Stomach (tissue), 4 donors: ENCODE measurements at regions not wholly inside any gene's neighbourhood (a gene's known extent, or its start where the extent isn't known, plus 50 kb on each side); places are given as distances from the start of the nearest gene placed in this dataset.

Source experiments
- EP300 ChIP-seq: sonication (generic); formaldehyde crosslinking; IDR thresholded peaks from one replicate; pipeline ENCODE4 v1.6.1; 2017; ENCODE audit warnings: antibody characterized with exemption
- POLR2A ChIP-seq, 4 donors: fragments of 450-650 bp; IDR thresholded peaks; one replicate each; pipeline ENCODE4 v1.6.1; 2016; ENCODE audit warnings: antibody characterized with exemption in 4 of 4, control low read depth in 2 of 4, mild to moderate bottlenecking in 1 of 4, moderate library complexity in 1 of 4
- TF ChIP-seq, protein P1 (sequence below), 7 experiments: fragments of 450-650 bp in 4 of 7; fragments of 200-600 bp in 3 of 7; sonication (generic) in 3 of 7; IDR thresholded peaks; one replicate each; pipeline ENCODE4 v1.5.1; 2016 to 2019; ENCODE audit warnings: antibody characterized with exemption in 7 of 7, control low read depth in 2 of 7, mild to moderate bottlenecking in 1 of 7

DNA sequence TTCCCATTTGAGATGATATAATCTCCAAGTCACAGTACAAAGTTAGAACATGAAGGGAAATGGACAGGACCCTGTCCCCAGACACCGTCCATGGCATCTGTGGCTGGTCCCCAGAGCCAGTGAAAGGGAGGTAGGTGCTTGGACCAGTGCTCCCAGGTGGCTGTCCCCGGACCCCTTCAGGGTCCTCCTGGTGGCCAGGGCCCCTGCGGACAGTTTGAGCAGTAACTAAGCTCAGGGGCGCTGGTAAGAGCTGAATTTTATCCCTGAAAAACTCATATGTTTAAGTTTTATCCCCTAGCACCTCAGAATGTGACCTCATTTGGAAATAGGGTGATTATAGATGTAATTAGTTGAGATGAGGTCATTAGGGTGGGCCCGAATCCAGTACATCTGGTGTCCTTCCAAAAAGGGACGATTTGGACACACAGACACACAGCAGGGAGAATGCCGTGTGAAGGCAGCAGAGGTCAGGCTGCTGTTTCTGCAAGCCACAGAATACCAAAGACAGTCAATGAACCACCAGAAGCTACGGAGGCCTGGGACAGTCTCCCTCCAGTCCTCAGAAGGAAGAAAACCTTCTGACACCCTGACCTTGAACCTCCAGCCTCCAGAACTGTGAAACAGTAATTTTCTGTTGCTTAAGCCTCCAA lies 185.0 kb downstream of the ATPSCKMT start:
- TF ChIP-seq, protein P1, sequence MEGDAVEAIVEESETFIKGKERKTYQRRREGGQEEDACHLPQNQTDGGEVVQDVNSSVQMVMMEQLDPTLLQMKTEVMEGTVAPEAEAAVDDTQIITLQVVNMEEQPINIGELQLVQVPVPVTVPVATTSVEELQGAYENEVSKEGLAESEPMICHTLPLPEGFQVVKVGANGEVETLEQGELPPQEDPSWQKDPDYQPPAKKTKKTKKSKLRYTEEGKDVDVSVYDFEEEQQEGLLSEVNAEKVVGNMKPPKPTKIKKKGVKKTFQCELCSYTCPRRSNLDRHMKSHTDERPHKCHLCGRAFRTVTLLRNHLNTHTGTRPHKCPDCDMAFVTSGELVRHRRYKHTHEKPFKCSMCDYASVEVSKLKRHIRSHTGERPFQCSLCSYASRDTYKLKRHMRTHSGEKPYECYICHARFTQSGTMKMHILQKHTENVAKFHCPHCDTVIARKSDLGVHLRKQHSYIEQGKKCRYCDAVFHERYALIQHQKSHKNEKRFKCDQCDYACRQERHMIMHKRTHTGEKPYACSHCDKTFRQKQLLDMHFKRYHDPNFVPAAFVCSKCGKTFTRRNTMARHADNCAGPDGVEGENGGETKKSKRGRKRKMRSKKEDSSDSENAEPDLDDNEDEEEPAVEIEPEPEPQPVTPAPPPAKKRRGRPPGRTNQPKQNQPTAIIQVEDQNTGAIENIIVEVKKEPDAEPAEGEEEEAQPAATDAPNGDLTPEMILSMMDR (IDR thresholded peaks at IDR 0.05): no peak
- no peak for TF ChIP-seq POLR2A (IDR thresholded peaks at IDR 0.05)
- no peak for TF ChIP-seq EP300
